H1 (cell line): ENCODE measurements at regions not wholly inside any gene's neighbourhood (a gene's known extent, or its start where the extent isn't known, plus 50 kb on each side); places are given as distances from the start of the nearest gene placed in this dataset.
A peak's percentile ranks its signal among the peaks of the same experiment; 100 is the strongest.

ENCODE experiments used
- CTCF ChIA-PET: fragments of 300-600 bp; sonication (Branson Sonifier 250); formaldehyde crosslinking; loops from one replicate; lab custom pipeline; 2021; ENCODE audit not compliant: partially characterized antibody; lab: Charles Lee
- POLR2A ChIA-PET: fragments of 300-600 bp; sonication (Branson Sonifier 250); formaldehyde crosslinking; loops from one replicate; lab custom pipeline; 2021; ENCODE audit warnings: inconsistent platforms; ENCODE audit not compliant: partially characterized antibody; lab: Charles Lee
- DNase-seq, 2 experiments: peaks; one replicate each; pipeline versions ENCODE4 v3.0.0 to v3.0.0-alpha.2; 2010 to 2022; ENCODE audit warnings: low spot score in 2 of 2, low read depth in 1 of 2, mixed read lengths in 1 of 2
- FAIRE-seq: peaks from 2 replicates; lab custom pipeline; 2011; peaks lifted over from hg19 to GRCh38; lab: Jason Lieb, UNC
- H2AFZ ChIP-seq: 2 replicates; pipeline ENCODE4 v1.8.1; 2012; ENCODE audit warnings: low read length, inconsistent platforms
- H2AK5ac ChIP-seq: 2 replicates; pipeline ENCODE4 v1.6.1; 2013; ENCODE audit warnings: low read depth, low read length
- H2BK120ac ChIP-seq: replicated peaks from 2 replicates; pipeline ENCODE3; 2013; ENCODE audit warnings: low read depth, low read length, inconsistent platforms
- H2BK12ac ChIP-seq: 2 replicates; pipeline ENCODE4 v1.6.1; 2013; ENCODE audit warnings: low read depth, low read length
- H2BK15ac ChIP-seq: 2 replicates; pipeline ENCODE4 v1.6.1; 2013; ENCODE audit warnings: low read length
- H2BK20ac ChIP-seq: 2 replicates; pipeline ENCODE4 v1.6.1; 2013; ENCODE audit warnings: low read length
- H2BK5ac ChIP-seq: 2 replicates; pipeline ENCODE4 v1.6.1; 2013; ENCODE audit warnings: low read depth, low read length
- H3K14ac ChIP-seq: 2 replicates; pipeline ENCODE4 v1.6.1; 2013; ENCODE audit warnings: inconsistent platforms; ENCODE audit not compliant: insufficient read length
- H3K18ac ChIP-seq: 2 replicates; pipeline ENCODE4 v1.6.1; 2013; ENCODE audit warnings: low read length; ENCODE audit errors: extremely low read depth
- H3K23ac ChIP-seq: 2 replicates; pipeline ENCODE4 v1.6.1; 2013; ENCODE audit warnings: inconsistent platforms; ENCODE audit not compliant: insufficient read length
- H3K23me2 ChIP-seq: 2 replicates; pipeline ENCODE4 v1.6.1; 2013; ENCODE audit warnings: low read depth, low read length
- H3K27ac ChIP-seq: 2 replicates; pipeline ENCODE4 v1.6.1; 2011; ENCODE audit warnings: low read depth, low read length, inconsistent platforms
- H3K27me3 ChIP-seq, 4 experiments: replicated peaks in 1 of 4; 1 replicate in 1 of 4; 2 replicates in 3 of 4; pipeline versions ENCODE4 v1.6.1 to v1.8.1; 2011 to 2013; ENCODE audit warnings: low read length in 3 of 4, mild to moderate bottlenecking in 3 of 4, inconsistent platforms in 2 of 4, mixed read lengths in 2 of 4, moderate library complexity in 1 of 4; ENCODE audit not compliant: control insufficient read depth in 3 of 4, insufficient read depth in 3 of 4; ENCODE audit errors: extremely low read depth in 1 of 4
- H3K36me3 ChIP-seq, 4 experiments: 2 replicates each; pipeline versions ENCODE4 v1.6.1 to v1.8.1; 2011 to 2013; ENCODE audit warnings: mild to moderate bottlenecking in 4 of 4, low read length in 3 of 4, moderate library complexity in 2 of 4, control low read depth in 1 of 4, inconsistent platforms in 1 of 4; ENCODE audit not compliant: insufficient read depth in 4 of 4, control insufficient read depth in 2 of 4
- H3K4ac ChIP-seq: replicated peaks from 2 replicates; pipeline ENCODE3; 2013; ENCODE audit warnings: low read length, low read depth, mixed read lengths, inconsistent platforms; ENCODE audit not compliant: insufficient read length
- H3K4me1 ChIP-seq, 4 experiments: replicated peaks in 1 of 4; 1 replicate in 1 of 4; 2 replicates in 3 of 4; pipeline versions ENCODE4 v1.6.1 to v1.8.1; 2011 to 2013; ENCODE audit warnings: low read length in 3 of 4, inconsistent platforms in 2 of 4, mixed read lengths in 1 of 4; ENCODE audit not compliant: insufficient read depth in 4 of 4, control insufficient read depth in 3 of 4
- H3K4me2 ChIP-seq, 2 experiments: 2 replicates each; pipeline versions ENCODE4 v1.6.1 to v1.8.1; 2011 to 2013; ENCODE audit warnings: low read depth in 2 of 2, low read length in 2 of 2, control low read depth in 1 of 2, inconsistent platforms in 1 of 2, mild to moderate bottlenecking in 1 of 2; ENCODE audit not compliant: insufficient read depth in 1 of 2
- H3K4me3 ChIP-seq, 4 experiments: fragments of 200-600, 300-600 bp in 1 of 4; sonication (generic), shearing (Covaris generic), sonication (Bioruptor Twin) in 1 of 4; 2 replicates each; pipeline versions ENCODE4 v1.5.1 to v1.8.1; 2011 to 2016; ENCODE audit warnings: low read length in 4 of 4, low read depth in 3 of 4, control low read depth in 2 of 4, inconsistent platforms in 2 of 4, mild to moderate bottlenecking in 2 of 4, mixed read lengths in 1 of 4, moderate library complexity in 1 of 4; ENCODE audit not compliant: insufficient read depth in 2 of 4; ENCODE audit errors: extremely low read depth in 1 of 4
- H3K56ac ChIP-seq: replicated peaks from 2 replicates; pipeline ENCODE3; 2013; ENCODE audit warnings: low read depth, mild to moderate bottlenecking, mixed read lengths, low read length, inconsistent platforms; ENCODE audit not compliant: insufficient read length
- H3K79me1 ChIP-seq: 2 replicates; pipeline ENCODE4 v1.6.1; 2013; ENCODE audit warnings: low read depth, low read length, control low read depth
- H3K79me2 ChIP-seq, 2 experiments: 2 replicates each; pipeline versions ENCODE4 v1.6.1 to v1.8.1; 2012 to 2013; ENCODE audit warnings: low read length in 2 of 2, mild to moderate bottlenecking in 2 of 2, inconsistent platforms in 1 of 2; ENCODE audit not compliant: insufficient read depth in 2 of 2, control insufficient read depth in 1 of 2
- H3K9ac ChIP-seq, 4 experiments: replicated peaks in 1 of 4; 1 replicate in 1 of 4; 2 replicates in 3 of 4; pipeline versions ENCODE4 v1.6.1 to v1.8.1; 2011 to 2013; ENCODE audit warnings: low read depth in 3 of 4, low read length in 3 of 4, control low read depth in 2 of 4, mild to moderate bottlenecking in 2 of 4, moderate library complexity in 2 of 4, inconsistent platforms in 1 of 4; ENCODE audit errors: extremely low read depth in 1 of 4
- H3K9me3 ChIP-seq, 2 experiments: 2 replicates each; pipeline versions ENCODE4 v1.6.1 to v1.8.1; 2012 to 2013; ENCODE audit warnings: mild to moderate bottlenecking in 2 of 2, moderate library complexity in 2 of 2, control low read depth in 1 of 2, inconsistent platforms in 1 of 2, low read depth in 1 of 2, low read length in 1 of 2, mixed read lengths in 1 of 2; ENCODE audit not compliant: insufficient read depth in 2 of 2
- H4K20me1 ChIP-seq, 2 experiments: replicated peaks in 1 of 2; 2 replicates each; pipeline versions ENCODE3 to v1.8.1; 2011 to 2013; ENCODE audit warnings: inconsistent platforms in 2 of 2, low read length in 2 of 2, mild to moderate bottlenecking in 1 of 2; ENCODE audit not compliant: insufficient read depth in 2 of 2, control insufficient read depth in 1 of 2
- H4K5ac ChIP-seq: 2 replicates; pipeline ENCODE4 v1.6.1; 2013; ENCODE audit warnings: low read length, low read depth, mixed read lengths, inconsistent platforms; ENCODE audit not compliant: insufficient read length
- H4K8ac ChIP-seq: 2 replicates; pipeline ENCODE4 v1.8.0; 2013; ENCODE audit warnings: mild to moderate bottlenecking, moderate library complexity, low read length, inconsistent platforms; ENCODE audit not compliant: insufficient read depth; ENCODE audit errors: extremely low read depth
- H4K91ac ChIP-seq: replicated peaks from 2 replicates; pipeline ENCODE3; 2013; ENCODE audit warnings: low read length, mixed read lengths, inconsistent platforms; ENCODE audit not compliant: insufficient read length
- CBX8 ChIP-seq: fragments of 300-800, 300-1000 bp; sonication (generic); IDR thresholded peaks from 2 replicates; pipeline ENCODE4 v1.7.1; 2016; ENCODE audit warnings: low read depth, low read length, borderline replicate concordance
- CHD2 ChIP-seq: IDR thresholded peaks from 2 replicates; pipeline ENCODE4 v1.6.1; 2012; ENCODE audit warnings: low read length, improper control_type of control experiment
- CREB1 ChIP-seq: IDR thresholded peaks from 2 replicates; pipeline ENCODE4 v1.6.1; 2012; ENCODE audit warnings: inconsistent platforms
- CTBP2 ChIP-seq: IDR thresholded peaks from 2 replicates; pipeline ENCODE4 v1.7.0; 2011; ENCODE audit warnings: borderline replicate concordance, mild to moderate bottlenecking, moderate library complexity, mixed read lengths, low read length; ENCODE audit not compliant: insufficient read depth, insufficient read length
- CTCF ChIP-seq, 3 experiments: IDR thresholded peaks; 1 replicate in 2 of 3; 2 replicates in 1 of 3; pipeline versions ENCODE4 v1.5.1 to v1.6.1; 2011; ENCODE audit warnings: low read length in 3 of 3, mild to moderate bottlenecking in 3 of 3, inconsistent platforms in 2 of 3, low read depth in 1 of 3, moderate library complexity in 1 of 3; ENCODE audit not compliant: insufficient read depth in 1 of 3; ENCODE audit errors: control extremely low read depth in 1 of 3
- EGR1 ChIP-seq: IDR thresholded peaks from 2 replicates; pipeline ENCODE4 v1.6.1; 2011; ENCODE audit warnings: low read depth, low read length, borderline replicate concordance
- KDM5A ChIP-seq: fragments of 200-600 bp; IDR thresholded peaks from 2 replicates; pipeline ENCODE4 v1.7.1; 2012; ENCODE audit warnings: mild to moderate bottlenecking, low read length, inconsistent platforms, mixed read lengths
- NRF1 ChIP-seq: IDR thresholded peaks from 2 replicates; pipeline ENCODE4 v1.6.1; 2011; ENCODE audit warnings: mild to moderate bottlenecking, low read depth, low read length, improper control_type of control experiment
- POLR2AphosphoS5 ChIP-seq: IDR thresholded peaks from 2 replicates; pipeline ENCODE4 v1.6.1; 2011; ENCODE audit warnings: low read depth, low read length
- SAP30 ChIP-seq: fragments of 300-600 bp; sonication (generic); IDR thresholded peaks from 2 replicates; pipeline ENCODE4 v1.7.1; 2012; ENCODE audit warnings: low read length, moderate library complexity, mild to moderate bottlenecking, inconsistent platforms; ENCODE audit not compliant: insufficient read depth, insufficient replicate concordance
- SP4 ChIP-seq: IDR thresholded peaks from 2 replicates; pipeline ENCODE4 v1.6.1; 2012; ENCODE audit warnings: low read length, inconsistent platforms
- SRF ChIP-seq: IDR thresholded peaks from 2 replicates; pipeline ENCODE4 v1.6.1; 2011; ENCODE audit warnings: mild to moderate bottlenecking, low read depth, low read length, moderate library complexity
- WGBS, 2 experiments: shearing (Covaris generic) in 1 of 2; methylation state at CpG; one replicate each; pipeline versions ENCODE4 v1.1.6 to v1.1.7; 2013 to 2015; ENCODE audit warnings: low lambda C conversion rate in 2 of 2, mixed read lengths in 2 of 2, inconsistent platforms in 1 of 2, low coverage in 1 of 2, missing lambda C conversion rate in 1 of 2; ENCODE audit not compliant: insufficient replicate concordance in 2 of 2, insufficient coverage in 1 of 2, insufficient read length in 1 of 2; ENCODE audit errors: extremely low coverage in 1 of 2, missing lambda C conversion rate in 1 of 2; 5-methylcytosine and 5-hydroxymethylcytosine counted together

GRCh38 chr4:129883996-129884395, 788.0 kb downstream of the C4orf33 start:
- Histone ChIP-seq H3K4ac (no peak overlapping the region), H3K27ac (no peak overlapping the region), H4K8ac (no peak overlapping the region), H2BK12ac (no peak overlapping the region), H3K27me3 (no peaks in the 10 kb centered on the region), H3K4me3 (no peak overlapping the region), H3K4me1 (no peaks in the 10 kb centered on the region), H4K91ac (no peak overlapping the region), H3K79me2 (no peaks in the 10 kb centered on the region), H2BK5ac (no peak overlapping the region), H3K4me2 (no peak overlapping the region), H3K79me1 (no peaks in the 10 kb centered on the region), H3K36me3 (no peaks in the 10 kb centered on the region), H2BK15ac (no peak overlapping the region), H3K18ac (no peak overlapping the region), H2BK20ac (no peak overlapping the region), H4K20me1 (no peaks in the 10 kb centered on the region), H3K56ac (no peak overlapping the region), H3K23me2 (no peaks in the 10 kb centered on the region), H4K5ac (no peak overlapping the region), H2AK5ac (no peak overlapping the region), H2BK120ac (no peak overlapping the region), H2AFZ (peak overlapping the region; percentile 54), H3K9ac (no peak overlapping the region), H3K23ac (no peak overlapping the region), H3K9me3 (no peaks in the 10 kb centered on the region), H3K14ac (no peak overlapping the region)
- CTCF ChIA-PET: no interaction called here
- 78% methylated on average over 3 of the region's 3 CpGs; no CpG with 5 or more reads in 1 of the 2 experiments for WGBS, 2 experiments
- FAIRE-seq: no peak
- POLR2A ChIA-PET: interaction anchor here (0.6 kb wide), 1 partner anchor 123 kb away, joined by 3 read pairs; no protein-coding TSS in a partner anchor
- DNase-seq: no peak
- TF ChIP-seq CTCF (IDR thresholded peaks at IDR 0.05; ENCODE audit: control extremely low read depth in 1 of 3, insufficient read depth in 1 of 3, low read depth in 1 of 3, low read length in 3 of 3) (no peak), CTBP2 (no peak), CBX8 (no peak), CHD2 (no peak), CREB1 (no peak), SP4 (no peak), NRF1 (no peak), SAP30 (no peak), KDM5A (no peak), POLR2AphosphoS5 (no peak), SRF (no peak), EGR1 (no peak)
